Urinary bladder (tissue), 3 donors: ENCODE measurements at regions not wholly inside any gene's neighbourhood (a gene's known extent, or its start where the extent isn't known, plus 50 kb on each side); places are given as distances from the start of the nearest gene placed in this dataset.
"Not testable (repeated sequence)": the region's sequence is repeated elsewhere in the genome, so short reads cannot be mapped to it uniquely, and the experiment has no call there.

Experiments used
- DNase-seq: peaks from one replicate; pipeline ENCODE4 v3.0.0-alpha.2; 2015; ENCODE audit errors: extremely low spot score
- H3K27ac ChIP-seq: one replicate; pipeline ENCODE4 v1.5.1; 2013; ENCODE audit warnings: low read depth, mild to moderate bottlenecking, moderate library complexity
- H3K36me3 ChIP-seq: one replicate; pipeline ENCODE4 v1.6.1; 2013; ENCODE audit warnings: mild to moderate bottlenecking, moderate library complexity; ENCODE audit not compliant: insufficient read depth
- H3K4me1 ChIP-seq: one replicate; pipeline ENCODE4 v1.6.1; 2013; ENCODE audit warnings: mild to moderate bottlenecking, moderate library complexity; ENCODE audit not compliant: insufficient read depth
- H3K4me3 ChIP-seq: one replicate; pipeline ENCODE4 v1.5.1; 2013; ENCODE audit warnings: low read depth, low read length
- WGBS: extraction: QIAGEN DNeasy Blood & Tissue Kit; methylation state at CpG from one replicate; pipeline ENCODE4 v1.1.7; 2013; 5-methylcytosine and 5-hydroxymethylcytosine counted together
- donor health status: healthy with polysubstance abuse.
- donor health status: healthy.

GRCh38 chrX:40988100-40988499 is 97.1 kb upstream of the USP9X start:
- 83% methylated on average over 3 of the region's 3 CpGs for WGBS
- no peak for DNase-seq
- no peaks in the 10 kb centered on the region for H3K4me1 ChIP-seq
- H3K27ac ChIP-seq = no peak overlapping the region
- H3K36me3 ChIP-seq = no peaks in the 10 kb centered on the region
- no peak overlapping the region for H3K4me3 ChIP-seq

GRCh38 chrX:40993395-40993794 is 91.8 kb upstream of the USP9X start:
- H3K4me1 ChIP-seq, H3K4me3 ChIP-seq, DNase-seq, H3K27ac ChIP-seq, H3K36me3 ChIP-seq: not testable (repeated sequence)
- 98% methylated on average over 2 of the region's 2 CpGs for WGBS

- DNase-seq = no peak
- H3K4me3 ChIP-seq = no peak overlapping the region
- WGBS = 13% methylated on average over 3 of the region's 3 CpGs
Measured at GRCh38 chrX:40996886-40997530, 88.2 kb upstream of the USP9X start.

GRCh38 chrX:40998123-40998522 is 87.1 kb upstream of the USP9X start:
- H3K27ac ChIP-seq = no peak overlapping the region
- no peak overlapping the region for H3K4me3 ChIP-seq
- no peaks in the 10 kb centered on the region for H3K4me1 ChIP-seq
- no peaks in the 10 kb centered on the region for H3K36me3 ChIP-seq
- 96% methylated on average over 5 of the region's 5 CpGs for WGBS
- DNase-seq = no peak

More at GRCh38 chrX:40996886-40997530, 88.2 kb upstream of the USP9X start:
- Histone ChIP-seq H3K27ac (no peak overlapping the region), H3K4me1 (no peaks in the 10 kb centered on the region), H3K36me3 (no peaks in the 10 kb centered on the region)

GRCh38 chrX:41001327-41001726 is 83.9 kb upstream of the USP9X start:
- no peaks in the 10 kb centered on the region for H3K4me1 ChIP-seq
- H3K36me3 ChIP-seq = no peaks in the 10 kb centered on the region
- no peak for DNase-seq
- no peak overlapping the region for H3K4me3 ChIP-seq
- H3K27ac ChIP-seq = no peak overlapping the region

GRCh38 chrX:41002026-41002425 is 83.2 kb upstream of the USP9X start:
- H3K4me3 ChIP-seq = no peak overlapping the region
- H3K4me1 ChIP-seq = no peaks in the 10 kb centered on the region
- H3K36me3 ChIP-seq = no peaks in the 10 kb centered on the region
- no peak overlapping the region for H3K27ac ChIP-seq
- 81% methylated on average over 6 of the region's 6 CpGs for WGBS
- DNase-seq = no peak

- Histone ChIP-seq H3K4me1 (no peaks in the 10 kb centered on the region), H3K4me3 (no peak overlapping the region), H3K36me3 (no peaks in the 10 kb centered on the region), H3K27ac (no peak overlapping the region)
- no peak for DNase-seq
- WGBS = 58% methylated on average over 3 of the region's 3 CpGs
Measured at GRCh38 chrX:41003506-41004270, 81.6 kb upstream of the USP9X start.

DNA sequence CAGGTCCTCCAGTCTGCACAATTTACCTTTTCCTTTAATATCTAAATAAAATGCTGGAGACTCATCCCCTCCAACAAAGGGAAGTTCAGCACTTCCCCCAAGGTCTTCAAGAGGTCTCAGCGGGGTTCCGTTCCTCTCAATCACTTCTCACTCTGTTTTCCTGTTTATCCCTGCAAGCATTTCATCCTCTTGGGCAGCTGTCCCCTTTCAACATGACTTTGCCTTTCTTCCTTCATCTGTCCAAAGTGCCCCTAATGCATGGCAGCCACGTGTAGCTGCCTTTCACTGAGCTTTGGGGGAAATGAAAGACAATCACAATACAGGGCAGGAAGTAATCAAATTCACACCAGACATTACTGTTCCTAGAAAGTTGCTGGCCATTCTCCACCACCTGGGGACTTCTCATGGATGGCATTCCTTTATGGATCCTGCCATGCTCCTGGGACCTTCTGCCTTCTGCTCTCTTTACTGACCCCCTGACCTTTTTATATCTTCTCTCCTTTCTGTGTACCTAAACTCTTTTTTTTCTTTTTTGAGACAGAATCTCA is 79.7 kb upstream of the USP9X start:
- Histone ChIP-seq H3K4me1 (no peaks in the 10 kb centered on the region), H3K27ac (no peak overlapping the region), H3K4me3 (no peak overlapping the region), H3K36me3 (no peaks in the 10 kb centered on the region)
- no peak for DNase-seq
- WGBS = 44% methylated on average over 3 of the region's 3 CpGs

DNA sequence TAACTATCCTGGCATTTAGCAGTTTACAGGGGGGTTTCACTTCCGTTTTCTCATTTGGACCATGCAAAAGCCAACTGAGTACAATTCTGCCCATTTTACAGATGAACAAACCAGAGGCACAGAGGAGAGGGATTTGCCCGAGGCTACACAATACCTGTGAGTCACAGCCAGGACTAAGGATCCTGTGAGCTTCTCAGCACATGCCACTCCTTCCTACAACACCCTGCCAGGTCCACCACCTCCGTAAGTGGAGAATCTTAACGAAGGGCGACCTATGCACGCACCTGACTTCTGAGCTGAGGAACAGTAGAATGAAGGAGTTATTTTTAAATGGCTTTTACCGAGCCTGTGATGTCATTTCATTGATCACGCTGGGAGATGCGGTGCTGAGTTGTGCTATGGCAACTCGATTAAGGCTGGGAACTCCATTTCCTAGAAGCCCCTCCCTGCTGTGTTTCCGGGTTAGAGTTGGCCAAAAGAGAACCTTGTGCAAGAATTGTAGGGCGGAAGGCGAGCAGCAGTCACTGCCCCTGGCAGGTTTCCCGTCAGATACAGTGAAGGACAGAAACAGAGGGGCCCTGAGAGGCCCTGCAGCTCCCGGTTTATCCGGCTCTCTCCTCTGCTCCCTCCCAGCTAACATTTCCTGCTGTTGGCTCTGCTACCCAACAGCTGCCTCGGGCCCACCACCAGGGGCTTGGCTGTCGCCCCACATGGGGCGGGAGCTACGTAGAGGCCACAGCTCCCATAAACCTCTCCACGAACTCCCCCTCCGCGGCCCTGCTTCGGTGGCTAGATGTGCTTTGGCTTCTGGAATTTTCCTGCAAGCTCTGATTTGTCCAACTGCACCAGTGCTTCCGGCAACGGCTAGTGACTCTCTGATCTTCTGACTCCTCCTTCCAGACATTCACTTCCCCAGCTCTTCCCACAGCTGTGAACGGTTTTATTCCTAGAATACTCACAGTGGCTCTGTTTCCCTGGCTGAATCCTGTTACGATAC is 75.1 kb upstream of the USP9X start:
- peak overlapping the region; percentile 89 for H3K27ac ChIP-seq
- WGBS = 13% methylated on average over 28 of the region's 28 CpGs
- no peaks in the 10 kb centered on the region for H3K36me3 ChIP-seq
- peak; percentile 76 for DNase-seq
- H3K4me1 ChIP-seq = no peaks in the 10 kb centered on the region
- H3K4me3 ChIP-seq = no peak overlapping the region

DNA sequence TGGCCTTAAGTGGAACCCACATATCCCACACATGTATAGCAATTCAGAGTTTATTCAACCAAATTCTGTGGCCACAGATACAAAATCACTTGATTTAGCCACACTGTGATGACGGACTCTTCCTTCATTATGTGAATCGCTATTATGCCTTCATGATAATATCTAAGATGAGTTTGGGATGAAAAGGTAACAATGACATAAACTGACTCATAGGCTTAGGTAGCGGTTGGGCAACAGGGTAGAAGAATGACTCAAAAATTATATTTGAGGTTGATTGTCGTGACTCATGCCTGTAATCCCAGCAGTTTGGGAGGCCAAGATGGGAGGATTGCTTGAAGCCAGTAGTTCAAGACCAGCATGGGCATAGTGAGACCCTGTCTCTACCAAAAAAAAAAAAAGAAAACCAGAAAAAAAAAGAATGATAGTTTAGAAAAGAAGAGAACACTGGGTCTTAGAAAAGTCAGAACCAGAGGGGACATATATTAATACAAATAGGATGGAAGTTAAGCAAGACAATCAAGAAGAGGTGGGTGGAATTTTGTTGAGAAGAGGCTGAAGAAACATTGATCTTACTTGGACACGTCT is 70.4 kb upstream of the USP9X start:
- no peak overlapping the region for H3K27ac ChIP-seq
- H3K36me3 ChIP-seq = no peaks in the 10 kb centered on the region
- DNase-seq = no peak
- no peak overlapping the region for H3K4me3 ChIP-seq
- H3K4me1 ChIP-seq = no peaks in the 10 kb centered on the region
- WGBS = 92% methylated on average over 5 of the region's 5 CpGs

GRCh38 chrX:41017785-41018184 is 67.5 kb upstream of the USP9X start:
- not testable (repeated sequence) for DNase-seq, H3K36me3 ChIP-seq, H3K27ac ChIP-seq, H3K4me3 ChIP-seq, H3K4me1 ChIP-seq
- WGBS = 96% methylated on average over 6 of the region's 6 CpGs

DNA sequence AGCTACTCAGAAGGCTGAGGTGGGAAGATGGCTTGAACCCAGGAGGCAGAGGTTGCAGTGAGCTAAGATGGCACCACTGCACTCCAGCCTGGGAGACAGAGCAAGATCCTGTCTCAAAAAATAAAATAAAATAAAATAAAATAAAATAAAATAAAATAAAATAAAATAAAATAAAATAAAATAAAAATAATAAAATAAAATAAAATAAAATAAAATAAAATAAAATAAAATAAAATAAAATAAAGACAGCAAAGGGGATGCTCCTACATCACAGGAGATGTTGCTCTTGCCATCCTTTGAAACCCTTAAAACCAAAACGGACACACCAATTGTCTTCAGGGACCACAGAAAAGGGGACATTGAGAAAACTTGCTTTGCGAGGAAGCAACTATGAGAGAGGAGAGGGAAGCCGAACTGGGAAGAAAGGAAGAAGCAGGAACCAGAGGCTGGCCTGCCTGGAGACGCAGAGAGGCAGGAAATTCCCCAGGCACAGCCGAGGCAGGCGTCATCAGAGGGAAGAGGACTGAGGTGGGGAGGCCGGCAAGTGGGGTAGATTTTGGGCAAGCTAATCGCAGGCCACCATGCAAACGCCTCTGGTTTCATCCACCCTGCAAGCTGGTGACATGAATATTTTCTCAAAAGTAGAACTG is 66.7 kb upstream of the USP9X start:
- not testable (repeated sequence) for DNase-seq, H3K27ac ChIP-seq, H3K36me3 ChIP-seq, H3K4me3 ChIP-seq, H3K4me1 ChIP-seq
- 73% methylated on average over 9 of the region's 9 CpGs for WGBS

DNA sequence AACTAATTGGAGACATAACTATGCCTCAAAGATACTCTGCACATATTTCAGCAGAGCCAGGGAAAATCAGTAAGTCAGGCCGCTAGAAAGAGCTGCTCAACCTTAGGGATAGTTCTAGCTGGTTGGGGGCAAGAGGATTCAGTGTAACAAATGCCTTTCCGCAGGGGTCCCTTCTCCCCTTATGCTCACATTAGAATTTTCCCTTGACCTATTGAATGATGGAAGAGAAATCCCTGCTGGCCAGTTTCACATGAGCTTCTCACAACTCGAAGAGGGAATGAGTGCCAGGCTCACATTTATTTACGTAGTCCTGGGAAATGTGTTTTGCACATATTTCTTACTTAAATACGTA is 66.2 kb upstream of the USP9X start:
- Histone ChIP-seq H3K36me3 (no peaks in the 10 kb centered on the region), H3K4me3 (no peak overlapping the region), H3K4me1 (no peaks in the 10 kb centered on the region), H3K27ac (no peak overlapping the region)
- DNase-seq = no peak
- 82% methylated on average over 5 of the region's 5 CpGs for WGBS
